K562 (cell line): ENCODE measurements at regions not wholly inside any gene's neighbourhood (a gene's known extent, or its start where the extent isn't known, plus 50 kb on each side); places are given as distances from the start of the nearest gene placed in this dataset.

Experiments
- ATAC-seq: fragments of 200-7000 bp; cut with Tn5 transposase; 3 replicates; pipeline ENCODE4 v1.9.1; 2020; ENCODE audit warnings: moderate library complexity
- BruUV-seq: library from RNA; stranded (reverse); fragments of 400-500 nt; replicated peaks from 2 replicates; lab custom pipeline; 2021; lab: Mats Ljungman, UMichigan
- CTCF ChIA-PET: fragments of 300-600 bp; formaldehyde crosslinking; extraction: SDS; loops from one replicate; lab custom pipeline; 2021; ENCODE audit warnings: low intra/inter-chr PET ratio; lab: Yijun Ruan, JAX
- POLR2A ChIA-PET: fragments of 300-600, 350-650 bp; sonication (Branson Sonifier 250); formaldehyde crosslinking; extraction: SDS; loops from one replicate; lab custom pipeline; 2021; ENCODE audit warnings: antibody characterized with exemption, inconsistent platforms; lab: Yijun Ruan, JAX
- DNase-seq, 4 experiments: peaks; one replicate each; pipeline versions ENCODE4 v3.0.0 to v3.0.0-alpha.2; 2011 to 2018; ENCODE audit warnings: low spot score in 3 of 4, mixed read lengths in 3 of 4; ENCODE audit errors: extremely low read depth in 1 of 4
- FAIRE-seq: peaks from 2 replicates; lab custom pipeline; 2011; peaks lifted over from hg19 to GRCh38; lab: Jason Lieb, UNC
- H2AFZ ChIP-seq: 2 replicates; pipeline ENCODE4 v1.6.0; 2011; ENCODE audit warnings: low read depth, low read length, control low read depth, inconsistent platforms
- H3K27ac ChIP-seq: fragments of 200-600 bp; 3 replicates; pipeline ENCODE4 v1.8.0; 2011; ENCODE audit warnings: low read depth, mild to moderate bottlenecking, control low read depth, inconsistent platforms, low read length, moderate library complexity, mixed read lengths; ENCODE audit errors: extremely low read depth
- H3K27me3 ChIP-seq, 2 experiments: fragments of 300-600 bp in 1 of 2; 2 replicates in 1 of 2; 3 replicates in 1 of 2; pipeline versions ENCODE4 v1.6.0 to v1.8.0; 2011; ENCODE audit warnings: inconsistent platforms in 2 of 2, low read length in 2 of 2, mild to moderate bottlenecking in 1 of 2, mixed read lengths in 1 of 2, moderate library complexity in 1 of 2; ENCODE audit not compliant: control insufficient read depth in 2 of 2, insufficient read depth in 2 of 2
- H3K36me3 ChIP-seq: fragments of 300-600 bp; 3 replicates; pipeline ENCODE4 v1.8.0; 2011; ENCODE audit warnings: mild to moderate bottlenecking, low read length, inconsistent platforms; ENCODE audit not compliant: control insufficient read depth, insufficient read depth
- H3K4me1 ChIP-seq, 2 experiments: fragments of 200-600 bp in 1 of 2; replicated peaks in 1 of 2; 2 replicates in 1 of 2; 3 replicates in 1 of 2; pipeline versions ENCODE4 v1.5.1 to v1.8.0; 2011; ENCODE audit warnings: inconsistent platforms in 2 of 2, low read length in 2 of 2, mild to moderate bottlenecking in 1 of 2, mixed read lengths in 1 of 2, moderate library complexity in 1 of 2; ENCODE audit not compliant: control insufficient read depth in 2 of 2, insufficient read depth in 2 of 2
- H3K4me2 ChIP-seq: 2 replicates; pipeline ENCODE4 v1.6.1; 2011; ENCODE audit warnings: low read length, control low read depth, inconsistent platforms, mixed read lengths; ENCODE audit not compliant: insufficient read depth
- H3K4me3 ChIP-seq: fragments of 200-600 bp; sonication (generic), shearing (Covaris generic); 2 replicates; pipeline ENCODE4 v1.5.1; 2016; ENCODE audit warnings: control low read depth, inconsistent platforms
- H3K79me2 ChIP-seq: fragments of 200-600 bp; 3 replicates; pipeline ENCODE4 v1.8.0; 2011; ENCODE audit warnings: low read length, inconsistent platforms; ENCODE audit not compliant: control insufficient read depth, insufficient read depth
- H3K9ac ChIP-seq, 2 experiments: 2 replicates each; pipeline versions ENCODE4 v1.6.0 to v1.6.1; 2011; ENCODE audit warnings: low read depth in 2 of 2, low read length in 2 of 2, control low read depth in 1 of 2, inconsistent platforms in 1 of 2, mild to moderate bottlenecking in 1 of 2, mixed read lengths in 1 of 2; ENCODE audit not compliant: insufficient read depth in 1 of 2
- H3K9me1 ChIP-seq: one replicate; pipeline ENCODE4 v1.6.0; 2011; ENCODE audit warnings: inconsistent platforms, mild to moderate bottlenecking, low read length, moderate library complexity; ENCODE audit not compliant: control insufficient read depth, insufficient read depth
- H3K9me3 ChIP-seq: replicated peaks from 2 replicates; pipeline ENCODE4 v1.5.1; 2011; ENCODE audit warnings: low read depth, low read length, inconsistent platforms; ENCODE audit not compliant: control insufficient read depth, insufficient read depth
- H4K20me1 ChIP-seq: replicated peaks from 2 replicates; pipeline ENCODE4 v1.6.1; 2011; ENCODE audit warnings: low read length, inconsistent platforms, mixed read lengths; ENCODE audit not compliant: control insufficient read depth, insufficient read depth
- CBFB ChIP-seq: sonication (generic); formaldehyde crosslinking; IDR thresholded peaks from 2 replicates; pipeline ENCODE4 v1.4.0; 2020; ENCODE audit warnings: mild to moderate bottlenecking, missing genetic modification reagents
- FOSL1 ChIP-seq: fragments of 200-800 bp; sonication (Bioruptor generic); conservative IDR thresholded peaks from 2 replicates; pipeline ENCODE4 v1.6.1; 2016; ENCODE audit warnings: missing genetic modification characterization, missing compliant biosample characterization
- MAFF ChIP-seq: IDR thresholded peaks from 2 replicates; pipeline ENCODE4 v1.6.1; 2012; ENCODE audit warnings: low read length, improper control_type of control experiment
- MXI1 ChIP-seq: IDR thresholded peaks from 2 replicates; pipeline ENCODE4 v1.6.1; 2011; ENCODE audit warnings: low read depth, mild to moderate bottlenecking, improper control_type of control experiment, low read length
- NFIC ChIP-seq: fragments of 450-650 bp; IDR thresholded peaks from 2 replicates; pipeline ENCODE4 v1.6.1; 2017; ENCODE audit warnings: mild to moderate bottlenecking, inconsistent platforms
- NKRF ChIP-seq: fragments of 450-650 bp; IDR thresholded peaks from 2 replicates; pipeline ENCODE4 v1.6.1; 2016; ENCODE audit warnings: borderline replicate concordance
- STAG1 ChIP-seq: sonication (generic); formaldehyde crosslinking; IDR thresholded peaks from 2 replicates; pipeline ENCODE4 v1.5.0; 2020; ENCODE audit warnings: missing genetic modification reagents, borderline replicate concordance
- TAF7 ChIP-seq: fragments of 450-650 bp; IDR thresholded peaks from 2 replicates; pipeline ENCODE4 v1.6.1; 2016; ENCODE audit warnings: missing genetic modification characterization, missing compliant biosample characterization
- TFAM ChIP-seq: fragments of 250-450 bp; sonication (Bioruptor Pico); conservative IDR thresholded peaks from 2 replicates; pipeline ENCODE4 v1.5.0; 2021; ENCODE audit warnings: mild to moderate bottlenecking, moderate library complexity
- ZNF124 ChIP-seq: sonication (generic); formaldehyde crosslinking; IDR thresholded peaks from 2 replicates; pipeline ENCODE4 v1.8.1; 2022; ENCODE audit warnings: missing genetic modification reagents
- ZNF224 ChIP-seq: sonication (generic); formaldehyde crosslinking; IDR thresholded peaks from 2 replicates; pipeline ENCODE4 v1.8.0; 2022; ENCODE audit warnings: mild to moderate bottlenecking, missing genetic modification reagents
- WGBS: fragments of 100-300 bp; shearing (Covaris generic); methylation state at CpG from one replicate; pipeline ENCODE4 v1.1.6; 2016; ENCODE audit warnings: low coverage, mixed read lengths; ENCODE audit not compliant: insufficient coverage; ENCODE audit errors: missing lambda C conversion rate; 5-methylcytosine and 5-hydroxymethylcytosine counted together
- in situ Hi-C: fragments of 300-500 bp; cut with MboI; formaldehyde crosslinking; loops from 4 replicates; pipeline ENCODE4 v1.15.0; 2018; ENCODE audit warnings: inconsistent platforms, mixed read lengths
- intact Hi-C: fragments of 100-400 bp; cut with micrococcal nuclease; formaldehyde crosslinking; loops from 2 replicates; pipeline ENCODE4 v1.14.2; 2022

- Histone ChIP-seq H3K27ac (no peak overlapping the region), H2AFZ (no peak overlapping the region), H3K9me1 (no peaks in the 10 kb centered on the region), H3K36me3 (no peaks in the 10 kb centered on the region), H3K4me2 (no peak overlapping the region), H3K27me3 (no peaks in the 10 kb centered on the region), H3K9ac (no peak overlapping the region), H3K4me3 (no peak overlapping the region), H4K20me1 (no peaks in the 10 kb centered on the region), H3K9me3 (no peaks in the 10 kb centered on the region)
- ATAC-seq (no peak), DNase-seq (no peak)
- CTCF ChIA-PET: no interaction called here
- no TSS peak for BruUV-seq
- intact Hi-C loops: loop anchor here (5.0 kb wide), 3 partner anchors 818 to 1108 kb away; partner anchors contain the start of gene MRPL39
- POLR2A ChIA-PET: no interaction called here
- in situ Hi-C loops: loop anchor here (10.0 to 25.0 kb wide), 2 partner anchors 828 to 1110 kb away; partner anchors contain the start of gene MRPL39
- WGBS: 2% methylated on average over 4 of the region's 4 CpGs
- no peak for TF ChIP-seq ZNF224
- TF ChIP-seq, all 486 proteins: peak for 0
- no peak for FAIRE-seq
- H3K4me1 ChIP-seq: no peaks in the 10 kb centered on the region
- H3K79me2 ChIP-seq: no peaks in the 10 kb centered on the region
Observed at GRCh38 chr21:26715116-26715515, 130.1 kb downstream of the ADAMTS1 start.

- Histone ChIP-seq H3K9ac (no peak overlapping the region), H3K36me3 (no peaks in the 10 kb centered on the region), H3K9me3 (no peaks in the 10 kb centered on the region), H3K4me2 (no peak overlapping the region), H3K9me1 (no peaks in the 10 kb centered on the region), H2AFZ (no peak overlapping the region), H3K79me2 (no peaks in the 10 kb centered on the region), H4K20me1 (no peaks in the 10 kb centered on the region), H3K4me1 (no peaks in the 10 kb centered on the region), H3K27me3 (no peaks in the 10 kb centered on the region), H3K4me3 (no peak overlapping the region), H3K27ac (no peak overlapping the region)
- intact Hi-C loops: no loop called here
- no TSS peak for BruUV-seq
- DNase-seq: no peak
- TF ChIP-seq ZNF124 (CRISPR knock-in tag): no peak
- no peak for TF ChIP-seq MXI1
- no peak for TF ChIP-seq TFAM (CRISPR knock-in tag)
- no peak for TF ChIP-seq TAF7
- TF ChIP-seq NKRF: no peak
- TF ChIP-seq CBFB (CRISPR knock-in tag): no peak
- no peak for TF ChIP-seq MAFF
- no peak for TF ChIP-seq NFIC
- no peak for TF ChIP-seq FOSL1 (tag)
- no peak for TF ChIP-seq STAG1 (CRISPR knock-in tag)
- CTCF ChIA-PET: no interaction called here
- POLR2A ChIA-PET: no interaction called here
- 2% methylated on average over 11 of the region's 11 CpGs for WGBS
- FAIRE-seq: no peak
- no peak for ATAC-seq
- in situ Hi-C loops: loop anchor here (10.0 to 25.0 kb wide), 2 partner anchors 823 to 1105 kb away; partner anchors contain the start of gene MRPL39
Observed at GRCh38 chr21:26710155-26710554, 135.1 kb downstream of the ADAMTS1 start.
